Type B pancreatic cell (in vitro differentiated cells): ENCODE measurements at regions not wholly inside any gene's neighbourhood (a gene's known extent, or its start where the extent isn't known, plus 50 kb on each side); places are given as distances from the start of the nearest gene placed in this dataset.
"Not testable (repeated sequence)": the region's sequence is repeated elsewhere in the genome, so short reads cannot be mapped to it uniquely, and the experiment has no call there.

Source experiments
- DNase-seq: peaks from one replicate; pipeline ENCODE4 v3.0.0; 2021; ENCODE audit warnings: mixed read lengths; ENCODE audit not compliant: unreplicated experiment; ENCODE audit errors: extremely low spot score
- H3K27ac Mint-ChIP-seq: 2 replicates; pipeline ENCODE4 v1.8.0; 2021; ENCODE audit warnings: mild to moderate bottlenecking, mixed read lengths
- H3K27me3 Mint-ChIP-seq: 2 replicates; pipeline ENCODE4 v1.8.0; 2021; ENCODE audit warnings: mixed read lengths
- H3K36me3 Mint-ChIP-seq: 2 replicates; pipeline ENCODE4 v1.8.0; 2021; ENCODE audit warnings: mixed read lengths
- H3K4me1 Mint-ChIP-seq: one replicate; pipeline ENCODE4 v1.8.0; 2021; ENCODE audit warnings: mixed read lengths; ENCODE audit not compliant: unreplicated experiment
- H3K4me3 Mint-ChIP-seq: 2 replicates; pipeline ENCODE4 v1.8.0; 2021; ENCODE audit warnings: mild to moderate bottlenecking, mixed read lengths
- H3K9me3 Mint-ChIP-seq: 2 replicates; pipeline ENCODE4 v1.8.0; 2021; ENCODE audit warnings: mixed read lengths
- CTCF ChIP-seq: fragments of 200-600 bp; sonication (generic); conservative IDR thresholded peaks from 2 replicates; pipeline ENCODE4 v1.5.0; 2021; ENCODE audit warnings: antibody characterized with exemption, mild to moderate bottlenecking

GRCh38 chr19:20271215-20271926 is 104.4 kb downstream of the ZNF486 start:
- DNase-seq = no peak
- Mint-ChIP-seq H3K27ac (no peak overlapping the region), H3K9me3 (no peaks in the 10 kb centered on the region), H3K27me3 (no peaks in the 10 kb centered on the region), H3K4me1 (no peaks in the 10 kb centered on the region), H3K4me3 (no peak overlapping the region), H3K36me3 (no peaks in the 10 kb centered on the region)
- TF ChIP-seq CTCF = no peak

- no peak overlapping the region for H3K27ac Mint-ChIP-seq
- no peak for DNase-seq
- no peaks in the 10 kb centered on the region for H3K27me3 Mint-ChIP-seq
- no peak for TF ChIP-seq CTCF
- no peaks in the 10 kb centered on the region for H3K36me3 Mint-ChIP-seq
- H3K9me3 Mint-ChIP-seq = no peaks in the 10 kb centered on the region
- H3K4me1 Mint-ChIP-seq = no peaks in the 10 kb centered on the region
- no peak overlapping the region for H3K4me3 Mint-ChIP-seq
These were observed 102.4 kb downstream of the ZNF486 start for GRCh38 chr19:20269461-20269860.

- H3K9me3 Mint-ChIP-seq, DNase-seq, H3K27me3 Mint-ChIP-seq, H3K36me3 Mint-ChIP-seq, H3K4me3 Mint-ChIP-seq, H3K27ac Mint-ChIP-seq, H3K4me1 Mint-ChIP-seq: not testable (repeated sequence)
These were observed 94.5 kb downstream of the ZNF486 start for GRCh38 chr19:20261513-20261912.

- DNase-seq, H3K27me3 Mint-ChIP-seq, H3K36me3 Mint-ChIP-seq, H3K4me1 Mint-ChIP-seq, H3K9me3 Mint-ChIP-seq, H3K27ac Mint-ChIP-seq, H3K4me3 Mint-ChIP-seq: not testable (repeated sequence)
These were observed 93.7 kb downstream of the ZNF486 start for GRCh38 chr19:20260738-20261137.

GRCh38 chr19:20259615-20260014 is 92.6 kb downstream of the ZNF486 start:
- H3K4me3 Mint-ChIP-seq = no peak overlapping the region
- no peak for TF ChIP-seq CTCF
- H3K27ac Mint-ChIP-seq = no peak overlapping the region
- H3K36me3 Mint-ChIP-seq = no peaks in the 10 kb centered on the region
- H3K9me3 Mint-ChIP-seq = peaks cover 4% of the 10 kb centered on the region
- DNase-seq = no peak
- peaks cover 9% of the 10 kb centered on the region for H3K27me3 Mint-ChIP-seq
- no peaks in the 10 kb centered on the region for H3K4me1 Mint-ChIP-seq

GRCh38 chr19:20256606-20257005 is 89.6 kb downstream of the ZNF486 start:
- Mint-ChIP-seq H3K9me3 (peaks cover 4% of the 10 kb centered on the region), H3K36me3 (no peaks in the 10 kb centered on the region), H3K4me3 (no peak overlapping the region), H3K27me3 (peaks cover 9% of the 10 kb centered on the region), H3K4me1 (no peaks in the 10 kb centered on the region), H3K27ac (no peak overlapping the region)
- DNase-seq = no peak
- TF ChIP-seq CTCF = no peak

- no peaks in the 10 kb centered on the region for H3K4me1 Mint-ChIP-seq
These were observed 87.1 kb downstream of the ZNF486 start for GRCh38 chr19:20254121-20254520.

More at GRCh38 chr19:20254121-20254520, 87.1 kb downstream of the ZNF486 start:
- Mint-ChIP-seq H3K9me3 (peaks cover 4% of the 10 kb centered on the region), H3K27ac (no peak overlapping the region), H3K4me3 (no peak overlapping the region), H3K36me3 (no peaks in the 10 kb centered on the region), H3K27me3 (peaks cover under 1% of the 10 kb centered on the region)
- no peak for TF ChIP-seq CTCF
- DNase-seq = no peak
